ENCODE measurements at regions not wholly inside any gene's neighbourhood (a gene's known extent, or its start where the extent isn't known, plus 50 kb on each side); places are given as distances from the start of the nearest gene placed in this dataset.

DNA sequence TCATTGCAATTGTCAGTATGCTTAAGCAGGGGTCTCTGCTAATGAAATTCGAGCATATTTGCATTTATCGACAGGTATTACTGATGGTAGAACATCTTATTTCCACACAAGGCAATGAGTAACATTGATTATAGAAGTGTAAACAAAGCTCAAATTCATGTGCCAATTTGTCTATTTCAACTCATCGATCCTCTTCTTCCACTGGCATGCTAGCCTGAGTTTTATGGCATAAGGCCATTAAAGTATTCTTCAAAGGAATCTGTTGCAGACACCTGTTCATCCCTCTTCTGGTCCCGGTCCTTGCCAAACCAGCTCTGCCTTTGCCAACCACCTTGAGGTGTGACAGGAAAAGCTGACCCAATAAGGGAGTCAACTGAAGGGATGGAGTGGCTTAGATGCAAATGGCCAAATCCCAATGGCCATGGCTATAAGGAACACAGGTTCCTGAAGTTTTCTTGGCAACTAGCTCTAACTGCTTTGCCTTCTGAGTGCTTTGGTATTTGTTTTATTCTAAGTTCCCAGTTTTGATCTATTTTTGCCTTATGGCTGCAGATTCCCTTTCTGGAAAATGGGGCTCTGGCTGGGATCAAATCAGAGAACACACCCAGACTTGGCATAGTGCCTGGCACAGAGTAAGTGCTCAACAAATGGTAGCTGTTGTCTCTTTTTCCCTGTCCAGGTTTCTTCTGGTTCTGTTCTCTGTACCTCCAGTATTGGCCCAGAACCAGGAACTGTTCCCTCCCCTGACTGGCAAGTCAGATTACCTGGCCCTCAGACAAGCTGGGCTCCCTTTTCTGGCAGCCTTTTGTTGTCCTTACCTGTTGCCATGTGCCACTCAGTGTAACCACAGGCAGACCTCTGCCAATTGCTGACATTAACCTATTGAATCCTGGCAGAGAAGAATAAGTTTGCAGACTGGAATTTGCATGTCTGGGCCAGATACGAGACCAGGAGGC is 63.1 kb downstream of the RTL9 start:
- Mint-ChIP-seq H3K4me1 (no peaks in the 10 kb centered on the region), H3K27me3 (no peaks in the 10 kb centered on the region)
- intact Hi-C loops (cut with micrococcal nuclease): no loop called here

DNA sequence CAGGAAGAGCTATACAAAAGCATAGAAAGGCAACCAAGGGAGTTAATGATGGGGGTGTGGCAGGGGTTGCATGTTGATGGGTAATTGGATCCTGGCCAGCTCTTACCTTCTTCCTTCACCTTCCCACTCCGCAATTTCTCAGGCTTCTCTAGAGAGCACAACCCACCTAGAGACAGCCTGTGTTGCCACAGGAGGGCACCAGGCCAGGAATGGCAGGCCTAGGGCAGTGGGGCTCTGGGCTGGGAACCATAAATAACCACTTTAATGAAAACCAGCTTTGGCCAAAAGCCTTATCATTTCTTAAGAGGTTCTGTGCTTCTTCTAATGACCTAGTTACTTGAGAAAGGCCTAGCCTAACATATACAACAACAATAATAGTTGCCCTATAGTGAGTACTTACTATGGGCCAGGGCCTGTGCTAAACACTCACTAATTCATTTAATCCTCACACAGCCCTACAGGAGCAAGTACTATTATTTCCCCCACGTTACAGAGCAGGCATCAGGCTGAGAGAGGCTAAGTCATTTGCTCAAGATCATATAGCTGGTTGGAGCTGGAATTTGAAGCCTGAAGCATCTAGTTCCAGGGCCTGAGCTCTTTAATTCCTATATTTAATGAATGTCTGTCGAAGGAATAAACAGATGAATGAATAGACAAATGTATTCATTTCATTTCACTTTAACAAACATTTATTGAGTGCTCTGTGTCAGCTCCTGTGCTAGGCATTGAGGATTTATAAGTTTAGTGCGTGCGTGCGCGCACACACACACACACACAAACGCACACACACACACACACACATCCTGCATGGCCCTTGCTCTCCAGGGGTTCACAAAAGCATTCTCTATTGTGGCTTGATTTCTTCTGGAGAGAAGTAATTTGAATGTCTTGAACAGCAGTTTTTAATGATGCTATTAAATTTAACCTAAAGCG is 66.8 kb downstream of the RTL9 start:
- peaks cover 6% of the 10 kb centered on the region for H3K27me3 Mint-ChIP-seq
- no peaks in the 10 kb centered on the region for H3K4me1 Mint-ChIP-seq
- H3K36me3 Mint-ChIP-seq (ENCODE audit: low read depth): no peaks in the 10 kb centered on the region
- no peak for DNase-seq
- intact Hi-C loops (cut with micrococcal nuclease): no loop called here
- no peak overlapping the region for H3K27ac Mint-ChIP-seq
- H3K4me3 Mint-ChIP-seq: no peak overlapping the region
- no peaks in the 10 kb centered on the region for H3K9me3 Mint-ChIP-seq

More for the DNA sequence above, 63.1 kb downstream of the RTL9 start:
- H3K4me3 Mint-ChIP-seq: no peak overlapping the region
- no peaks in the 10 kb centered on the region for H3K36me3 Mint-ChIP-seq (ENCODE audit: low read depth)
- no peak overlapping the region for H3K27ac Mint-ChIP-seq
- H3K9me3 Mint-ChIP-seq: no peaks in the 10 kb centered on the region
- DNase-seq: no peak

DNA sequence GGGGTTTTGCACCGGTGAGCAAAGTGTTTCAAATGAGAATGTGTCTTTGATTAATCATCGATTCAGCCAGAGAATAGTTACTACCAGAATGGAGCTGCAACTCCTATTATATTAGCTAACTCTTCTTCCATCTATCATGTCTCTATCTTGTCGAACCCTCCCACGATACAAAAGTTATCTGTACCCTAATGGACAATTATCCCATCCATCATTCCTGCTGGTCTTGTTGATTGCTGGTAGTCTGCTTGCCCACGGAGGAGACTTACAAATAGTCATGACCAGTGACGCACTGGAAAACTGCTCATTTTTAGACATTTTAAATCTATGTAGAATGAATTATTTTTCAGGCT is 67.5 kb downstream of the RTL9 start:
- Mint-ChIP-seq H3K9me3 (no peaks in the 10 kb centered on the region), H3K27ac (no peak overlapping the region), H3K27me3 (peaks cover 6% of the 10 kb centered on the region), H3K36me3 (ENCODE audit: low read depth) (no peaks in the 10 kb centered on the region), H3K4me1 (no peaks in the 10 kb centered on the region), H3K4me3 (no peak overlapping the region)
- intact Hi-C loops (cut with micrococcal nuclease): no loop called here
- DNase-seq: no peak

DNA sequence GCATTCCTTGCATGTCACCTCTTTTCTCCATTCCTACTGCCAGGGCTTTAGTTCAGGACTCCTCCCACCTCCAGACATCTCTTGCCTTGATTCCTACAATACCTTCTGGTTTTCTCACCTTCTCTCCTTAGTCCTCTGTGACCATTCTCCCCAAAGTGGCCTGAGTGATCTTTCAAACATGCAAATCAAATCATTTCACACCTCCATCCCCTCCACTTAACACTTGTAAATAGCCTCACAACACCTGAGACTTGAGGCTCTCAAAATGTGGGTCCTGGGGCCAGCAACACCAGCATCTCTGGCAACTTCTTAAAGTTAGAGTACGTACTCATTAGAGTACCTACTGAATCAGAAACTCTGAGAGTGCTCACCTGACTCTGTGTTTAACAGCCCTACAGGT is 68.4 kb downstream of the RTL9 start:
- intact Hi-C loops (cut with micrococcal nuclease): no loop called here
- H3K4me3 Mint-ChIP-seq: no peak overlapping the region
- no peaks in the 10 kb centered on the region for H3K9me3 Mint-ChIP-seq
- H3K4me1 Mint-ChIP-seq: no peaks in the 10 kb centered on the region
- H3K27me3 Mint-ChIP-seq: peaks cover 8% of the 10 kb centered on the region
- DNase-seq: no peak
- H3K36me3 Mint-ChIP-seq (ENCODE audit: low read depth): no peaks in the 10 kb centered on the region
- no peak overlapping the region for H3K27ac Mint-ChIP-seq

DNA sequence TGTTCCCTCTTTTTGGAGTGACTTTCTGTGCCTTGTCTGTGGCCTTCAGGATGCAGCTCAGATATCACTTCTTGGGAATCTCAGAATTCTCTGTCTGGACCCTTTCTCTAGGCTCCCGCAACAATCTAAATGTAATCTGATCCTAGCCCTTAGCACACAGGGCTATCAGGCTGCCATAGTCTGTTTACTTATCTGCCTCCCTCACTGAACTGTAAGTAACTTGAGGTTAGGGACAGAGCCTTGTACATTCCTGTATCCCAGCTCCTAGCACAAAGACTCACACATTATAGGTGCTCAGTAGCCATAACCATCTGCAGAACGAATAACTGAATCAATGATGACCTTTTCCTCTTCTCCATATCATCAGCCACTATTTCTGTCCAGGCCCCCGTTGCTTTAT is 69.5 kb downstream of the RTL9 start:
- no peak for DNase-seq
- Mint-ChIP-seq H3K36me3 (ENCODE audit: low read depth) (no peaks in the 10 kb centered on the region), H3K4me3 (no peak overlapping the region), H3K27me3 (peaks cover 8% of the 10 kb centered on the region), H3K27ac (no peak overlapping the region), H3K4me1 (no peaks in the 10 kb centered on the region), H3K9me3 (no peaks in the 10 kb centered on the region)
- intact Hi-C loops (cut with micrococcal nuclease): no loop called here

DNA sequence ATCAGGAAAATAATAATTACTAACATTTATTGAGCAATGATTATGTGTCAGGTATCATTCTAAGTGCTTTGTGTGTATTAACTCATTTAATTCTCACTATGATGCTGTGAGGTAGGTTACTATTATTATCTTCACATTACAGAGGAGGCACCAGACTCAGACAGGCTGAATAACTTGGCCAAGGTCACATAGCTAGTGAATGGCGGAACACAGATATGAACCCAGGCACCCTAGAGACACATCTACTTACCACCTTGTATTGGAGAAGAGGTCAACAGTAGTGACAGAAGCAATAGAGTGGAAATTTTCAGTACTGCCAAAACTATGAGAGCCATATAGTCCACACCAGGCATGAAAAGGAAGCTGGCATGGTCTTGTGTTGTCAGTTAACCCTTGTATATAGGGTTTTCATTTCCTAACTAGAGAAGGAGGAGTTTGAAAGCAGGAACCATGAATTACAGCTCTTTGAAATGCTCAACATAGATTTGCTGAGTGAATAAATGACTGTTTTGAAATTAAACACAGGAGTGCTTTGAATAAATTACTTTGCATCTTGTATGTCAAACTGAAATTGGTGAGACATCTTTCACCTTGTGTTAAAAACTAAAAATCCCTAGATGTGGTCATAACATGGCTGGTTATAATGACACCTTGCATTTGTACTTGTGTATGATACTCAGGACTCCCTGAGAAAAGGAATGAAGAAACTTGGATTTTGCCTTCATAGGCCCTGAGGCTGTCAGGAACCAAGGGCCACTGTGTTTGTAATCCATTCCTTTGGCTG is 71.8 kb downstream of the RTL9 start:
- intact Hi-C loops (cut with micrococcal nuclease): no loop called here
- H3K36me3 Mint-ChIP-seq (ENCODE audit: low read depth): no peaks in the 10 kb centered on the region
- peaks cover 8% of the 10 kb centered on the region for H3K27me3 Mint-ChIP-seq

DNA sequence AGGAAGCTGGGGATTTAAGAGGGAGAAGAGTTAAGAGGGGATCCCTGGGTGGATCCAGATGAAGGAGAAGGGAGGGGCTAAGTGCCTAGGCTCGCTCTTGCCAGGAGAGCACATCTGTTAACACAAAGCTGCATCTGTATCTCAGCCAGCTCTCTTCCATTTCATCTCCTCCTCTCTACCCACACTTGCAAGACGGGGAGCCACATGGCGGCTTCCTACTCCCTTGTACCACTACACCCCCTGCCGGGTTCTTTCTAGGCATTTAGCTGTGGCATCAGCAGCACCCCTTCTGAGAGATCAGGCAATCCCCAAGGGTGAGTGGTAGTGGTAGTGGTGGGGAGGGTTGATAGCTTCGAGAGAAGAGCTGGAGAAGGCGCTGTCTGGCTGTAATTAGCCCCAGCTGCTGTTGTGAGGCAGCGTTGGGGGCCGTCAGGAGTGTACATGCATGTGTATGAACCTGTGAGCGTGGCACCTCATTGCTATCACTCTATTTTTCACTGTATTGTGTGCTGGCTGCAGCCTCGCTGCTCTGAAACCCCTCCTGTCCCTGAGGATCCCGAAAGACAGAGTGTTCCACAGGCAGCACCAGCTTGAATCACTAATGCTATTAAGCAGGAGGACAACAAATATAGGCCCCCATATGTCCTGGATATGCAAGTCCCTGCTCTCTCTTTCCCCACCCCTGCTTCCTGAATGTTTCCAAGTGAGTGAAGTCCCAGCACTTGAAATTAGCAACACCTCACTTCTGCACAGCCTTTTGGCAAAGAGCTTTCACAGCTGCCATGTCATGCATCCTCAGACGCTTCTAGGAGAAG is 73.7 kb downstream of the RTL9 start:
- no peak for DNase-seq
- H3K9me3 Mint-ChIP-seq: no peaks in the 10 kb centered on the region
- H3K4me3 Mint-ChIP-seq: no peak overlapping the region
- no peak overlapping the region for H3K27ac Mint-ChIP-seq
- H3K4me1 Mint-ChIP-seq: no peaks in the 10 kb centered on the region
- H3K27me3 Mint-ChIP-seq: peaks cover 8% of the 10 kb centered on the region
- no peaks in the 10 kb centered on the region for H3K36me3 Mint-ChIP-seq (ENCODE audit: low read depth)
- intact Hi-C loops (cut with micrococcal nuclease): no loop called here

More for the DNA sequence above, 71.8 kb downstream of the RTL9 start:
- H3K27ac Mint-ChIP-seq: no peak overlapping the region
- H3K4me1 Mint-ChIP-seq: no peaks in the 10 kb centered on the region
- no peak for DNase-seq
- H3K9me3 Mint-ChIP-seq: no peaks in the 10 kb centered on the region
- no peak overlapping the region for H3K4me3 Mint-ChIP-seq

DNA sequence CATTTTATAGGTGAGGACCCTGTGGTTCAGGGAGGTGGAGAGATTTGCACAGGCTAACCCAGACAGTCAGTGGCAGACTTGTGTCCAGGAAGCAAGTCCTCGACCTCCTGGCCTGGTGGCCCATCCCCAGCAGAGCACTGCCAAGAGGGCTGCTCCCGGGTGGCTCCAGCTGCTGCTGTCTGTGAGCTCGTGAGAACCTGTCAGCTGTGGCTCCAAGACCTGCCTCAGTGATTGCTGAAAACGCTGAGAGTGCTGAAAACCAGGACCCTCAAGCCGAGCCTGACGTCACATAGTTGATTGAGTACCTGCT is 74.2 kb downstream of the RTL9 start:
- Mint-ChIP-seq H3K36me3 (ENCODE audit: low read depth) (no peaks in the 10 kb centered on the region), H3K4me3 (no peak overlapping the region), H3K27ac (no peak overlapping the region), H3K4me1 (no peaks in the 10 kb centered on the region), H3K27me3 (peaks cover 5% of the 10 kb centered on the region), H3K9me3 (no peaks in the 10 kb centered on the region)
- intact Hi-C loops (cut with micrococcal nuclease): no loop called here
- DNase-seq: no peak

DNA sequence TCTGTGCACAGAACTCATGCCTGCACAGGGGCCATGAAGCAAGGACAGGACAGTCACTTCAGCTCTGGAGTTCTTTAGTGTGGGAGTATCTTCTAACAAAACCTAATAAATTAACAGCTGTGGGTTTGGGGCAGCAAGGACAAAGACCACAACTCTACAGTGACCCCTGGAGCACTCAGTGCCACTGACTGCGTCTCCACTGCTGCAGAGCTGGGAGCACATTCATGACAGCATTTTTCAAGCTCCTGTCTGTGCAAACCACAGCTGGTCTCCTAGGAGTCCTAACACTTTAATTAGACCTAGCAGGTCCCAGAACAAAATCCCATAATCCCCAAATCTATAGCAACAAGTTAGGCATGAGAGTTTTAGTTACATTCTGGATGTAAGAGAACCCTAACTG is 76.5 kb downstream of the RTL9 start:
- H3K4me3 Mint-ChIP-seq: no peak overlapping the region
- DNase-seq: no peak
- H3K27me3 Mint-ChIP-seq: peaks cover 4% of the 10 kb centered on the region
- intact Hi-C loops (cut with micrococcal nuclease): no loop called here
- H3K27ac Mint-ChIP-seq: no peak overlapping the region
- no peaks in the 10 kb centered on the region for H3K36me3 Mint-ChIP-seq (ENCODE audit: low read depth)
- no peaks in the 10 kb centered on the region for H3K4me1 Mint-ChIP-seq
- no peaks in the 10 kb centered on the region for H3K9me3 Mint-ChIP-seq

DNA sequence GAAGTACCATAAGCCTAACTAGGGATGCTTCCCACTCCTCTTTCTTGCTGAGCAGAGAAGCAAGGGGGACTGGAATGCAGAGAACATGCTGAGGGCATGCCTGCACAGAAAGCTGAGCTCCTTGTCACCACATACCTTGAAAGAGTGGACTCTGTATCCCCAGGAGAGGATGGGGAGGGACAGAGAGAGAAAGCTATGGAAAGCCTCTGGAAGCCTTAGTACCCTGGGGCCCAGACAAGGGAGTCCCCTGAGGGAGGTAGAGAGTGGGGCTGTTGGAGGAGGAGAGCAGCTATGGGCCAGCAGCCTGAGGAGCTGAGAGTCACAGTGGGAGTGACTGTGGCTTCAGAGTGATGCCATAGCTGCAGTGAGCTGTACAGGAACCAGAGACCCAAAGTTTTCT is 77.9 kb downstream of the RTL9 start:
- no peak overlapping the region for H3K4me3 Mint-ChIP-seq
- H3K27ac Mint-ChIP-seq: no peak overlapping the region
- DNase-seq: no peak
- H3K4me1 Mint-ChIP-seq: no peaks in the 10 kb centered on the region
- intact Hi-C loops (cut with micrococcal nuclease): no loop called here
- no peaks in the 10 kb centered on the region for H3K9me3 Mint-ChIP-seq
- H3K36me3 Mint-ChIP-seq (ENCODE audit: low read depth): no peaks in the 10 kb centered on the region
- H3K27me3 Mint-ChIP-seq: peaks cover 4% of the 10 kb centered on the region

DNA sequence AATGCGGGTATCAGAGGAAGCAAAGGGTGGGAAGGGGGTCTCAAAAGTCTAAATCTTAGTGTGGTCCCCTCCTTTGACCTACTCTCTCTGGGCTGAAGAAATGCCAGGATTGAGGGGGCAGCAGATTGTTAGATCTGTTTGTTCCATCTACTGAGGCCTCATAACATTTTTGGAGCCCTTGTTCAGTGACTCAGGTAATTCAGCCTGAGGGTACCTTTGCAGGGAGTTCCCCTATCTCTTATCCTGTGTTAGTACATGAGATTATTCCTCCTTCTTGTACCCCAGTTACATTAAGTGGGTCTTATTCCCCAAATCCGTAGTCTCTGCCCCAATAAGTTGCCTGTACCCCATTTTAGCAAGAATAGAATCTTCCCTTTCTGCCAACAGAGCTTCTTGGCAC is 79.0 kb downstream of the RTL9 start:
- Mint-ChIP-seq H3K4me3 (no peak overlapping the region), H3K36me3 (ENCODE audit: low read depth) (no peaks in the 10 kb centered on the region), H3K27me3 (peaks cover 4% of the 10 kb centered on the region), H3K9me3 (no peaks in the 10 kb centered on the region), H3K27ac (no peak overlapping the region), H3K4me1 (no peaks in the 10 kb centered on the region)
- intact Hi-C loops (cut with micrococcal nuclease): no loop called here
- DNase-seq: no peak

DNA sequence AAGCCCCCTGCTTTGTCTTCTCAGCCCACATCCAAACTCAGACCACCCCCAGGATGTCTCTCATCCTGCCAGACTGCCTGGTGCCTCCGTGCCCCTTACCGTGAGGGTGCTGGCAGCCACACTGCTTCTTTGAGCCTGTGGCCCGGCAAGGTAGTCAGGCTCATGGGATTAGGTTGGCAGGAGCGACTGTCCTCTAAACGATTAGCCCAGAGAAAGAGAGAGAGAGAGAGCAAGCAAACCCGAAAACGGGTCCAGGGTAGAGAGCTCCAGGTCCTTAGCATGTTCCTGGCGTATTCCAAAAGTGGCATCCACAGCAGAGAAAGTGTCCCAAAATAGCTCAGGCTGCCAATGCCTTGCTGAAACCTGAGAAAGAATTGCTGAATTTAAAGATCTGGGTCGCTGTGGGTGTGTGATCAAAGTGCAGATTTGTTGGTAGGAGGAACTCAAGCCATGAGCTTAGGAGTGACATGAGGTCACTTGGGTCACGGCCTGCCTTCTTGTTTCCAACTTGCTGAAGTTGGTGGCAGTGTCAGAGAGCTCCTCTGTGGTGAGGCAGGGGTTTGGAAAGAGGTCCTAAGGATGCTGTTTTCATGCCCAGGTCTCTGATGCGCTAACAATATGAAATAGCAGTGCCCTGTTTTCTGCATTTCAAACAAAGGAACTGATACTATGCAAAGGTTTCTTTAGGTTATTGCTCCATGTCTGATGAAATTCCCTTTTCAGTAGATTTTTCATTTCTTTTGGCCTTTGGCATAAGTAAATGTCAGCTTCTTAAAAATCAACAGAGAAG is 81.6 kb downstream of the RTL9 start:
- Mint-ChIP-seq H3K27ac (no peak overlapping the region), H3K27me3 (peaks cover 7% of the 10 kb centered on the region), H3K4me1 (no peaks in the 10 kb centered on the region), H3K4me3 (no peak overlapping the region), H3K9me3 (no peaks in the 10 kb centered on the region), H3K36me3 (ENCODE audit: low read depth) (no peaks in the 10 kb centered on the region)
- intact Hi-C loops (cut with micrococcal nuclease): no loop called here
- no peak for DNase-seq

DNA sequence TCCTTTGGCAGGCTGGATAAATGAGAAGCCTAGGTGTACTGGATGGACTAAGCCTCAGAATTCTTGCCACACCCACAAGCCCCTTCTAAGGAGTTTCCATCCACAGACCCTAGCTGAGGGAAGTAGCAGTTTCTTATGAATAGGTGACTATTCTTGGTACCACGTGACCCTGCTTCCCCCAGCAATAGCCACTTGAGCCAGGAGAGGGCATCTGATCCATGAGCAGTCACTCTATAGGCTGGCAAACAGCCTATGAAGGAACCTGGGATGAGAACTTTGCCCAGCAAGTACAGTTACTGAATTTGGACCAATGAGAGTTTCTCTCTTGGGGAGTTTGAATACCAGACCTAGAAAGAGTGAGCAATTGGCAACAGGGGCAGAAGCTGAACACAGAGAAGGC is 84.0 kb downstream of the RTL9 start:
- Mint-ChIP-seq H3K9me3 (no peaks in the 10 kb centered on the region), H3K36me3 (ENCODE audit: low read depth) (no peaks in the 10 kb centered on the region), H3K4me3 (no peak overlapping the region), H3K27ac (no peak overlapping the region), H3K4me1 (no peaks in the 10 kb centered on the region), H3K27me3 (peaks cover 9% of the 10 kb centered on the region)
- intact Hi-C loops (cut with micrococcal nuclease): no loop called here
- DNase-seq: no peak
